ENCODE measurements at regions not wholly inside any gene's neighbourhood (a gene's known extent, or its start where the extent isn't known, plus 50 kb on each side); places are given as distances from the start of the nearest gene placed in this dataset.

GRCh38 chr21:14677639-14678179 lies 131.6 kb upstream of the SAMSN1 start:
- Histone ChIP-seq H3K9me1 (ENCODE audit: control insufficient read depth, extremely low read depth, insufficient read depth, low read length) (no peaks in the 10 kb centered on the region), H3K4me3 (ENCODE audit: control insufficient read depth in 2 of 3, extremely low read depth in 1 of 3, insufficient read depth in 2 of 3, low read depth in 1 of 3, low read length in 3 of 3) (no peak overlapping the region), H2AFZ (ENCODE audit: control insufficient read depth, low read length) (no peak overlapping the region), H3K36me3 (ENCODE audit: control insufficient read depth in 2 of 2, extremely low read depth in 1 of 2, insufficient read depth in 2 of 2, low read length in 2 of 2) (no peaks in the 10 kb centered on the region), H4K20me1 (ENCODE audit: control insufficient read depth, extremely low read depth, insufficient read depth, low read length) (no peaks in the 10 kb centered on the region), H3K79me2 (ENCODE audit: control insufficient read depth, insufficient read depth, low read length) (no peaks in the 10 kb centered on the region), H3K9me3 (ENCODE audit: control insufficient read depth, low read depth, low read length) (no peaks in the 10 kb centered on the region), H3K27me3 (ENCODE audit: control insufficient read depth, extremely low read depth, insufficient read depth, low read length) (no peaks in the 10 kb centered on the region), H3K27ac (ENCODE audit: control insufficient read depth, insufficient read depth, low read length) (no peak overlapping the region), H3K9ac (ENCODE audit: control insufficient read depth, extremely low read depth, insufficient read depth, low read length) (no peak overlapping the region), H3K4me2 (ENCODE audit: control insufficient read depth, extremely low read depth, insufficient read depth, low read depth, low read length) (no peak overlapping the region), H3K4me1 (ENCODE audit: control insufficient read depth, extremely low read depth, insufficient read depth, low read length) (no peaks in the 10 kb centered on the region)
- DNase-seq (ENCODE audit: low read depth, low spot score): no peak
- dilution Hi-C loops (cut with MboI; ENCODE audit: extremely low pct_ligation_motif_present, low sequenced_read_pairs): no loop called here
- TF ChIP-seq CTCF (optimal IDR thresholded peaks at IDR 0.05 in 1 of 3, IDR thresholded peaks at IDR 0.05 in 1 of 3, conservative IDR thresholded peaks at IDR 0.05 in 1 of 3; ENCODE audit: extremely low read depth in 1 of 3, insufficient read depth in 2 of 3, low read length in 3 of 3) (no peak), EZH2 (IDR thresholded peaks at IDR 0.05; ENCODE audit: low read length) (no peak)
- no peak for FAIRE-seq

GRCh38 chr21:14677013-14677412 lies 130.9 kb upstream of the SAMSN1 start:
- Histone ChIP-seq H3K9ac (ENCODE audit: control insufficient read depth, extremely low read depth, insufficient read depth, low read length) (no peak overlapping the region), H3K4me3 (ENCODE audit: control insufficient read depth in 2 of 3, extremely low read depth in 1 of 3, insufficient read depth in 2 of 3, low read depth in 1 of 3, low read length in 3 of 3) (no peak overlapping the region), H3K27ac (ENCODE audit: control insufficient read depth, insufficient read depth, low read length) (no peak overlapping the region), H3K79me2 (ENCODE audit: control insufficient read depth, insufficient read depth, low read length) (no peaks in the 10 kb centered on the region), H3K4me2 (ENCODE audit: control insufficient read depth, extremely low read depth, insufficient read depth, low read depth, low read length) (no peak overlapping the region), H3K36me3 (ENCODE audit: control insufficient read depth in 2 of 2, extremely low read depth in 1 of 2, insufficient read depth in 2 of 2, low read length in 2 of 2) (no peaks in the 10 kb centered on the region), H2AFZ (ENCODE audit: control insufficient read depth, low read length) (no peak overlapping the region), H3K27me3 (ENCODE audit: control insufficient read depth, extremely low read depth, insufficient read depth, low read length) (no peaks in the 10 kb centered on the region), H3K4me1 (ENCODE audit: control insufficient read depth, extremely low read depth, insufficient read depth, low read length) (no peaks in the 10 kb centered on the region), H3K9me3 (ENCODE audit: control insufficient read depth, low read depth, low read length) (no peaks in the 10 kb centered on the region), H4K20me1 (ENCODE audit: control insufficient read depth, extremely low read depth, insufficient read depth, low read length) (no peaks in the 10 kb centered on the region), H3K9me1 (ENCODE audit: control insufficient read depth, extremely low read depth, insufficient read depth, low read length) (no peaks in the 10 kb centered on the region)
- TF ChIP-seq CTCF (optimal IDR thresholded peaks at IDR 0.05 in 1 of 3, IDR thresholded peaks at IDR 0.05 in 1 of 3, conservative IDR thresholded peaks at IDR 0.05 in 1 of 3; ENCODE audit: extremely low read depth in 1 of 3, insufficient read depth in 2 of 3, low read length in 3 of 3): no peak
- TF ChIP-seq EZH2 (IDR thresholded peaks at IDR 0.05; ENCODE audit: low read length): no peak
- no peak for FAIRE-seq
- dilution Hi-C loops (cut with MboI; ENCODE audit: extremely low pct_ligation_motif_present, low sequenced_read_pairs): no loop called here
- no peak for DNase-seq (ENCODE audit: low read depth, low spot score)
